ENCODE measurements at regions not wholly inside any gene's neighbourhood (a gene's known extent, or its start where the extent isn't known, plus 50 kb on each side); places are given as distances from the start of the nearest gene placed in this dataset.

GRCh38 chr11:113563766-113564526 is 88.7 kb upstream of the DRD2 start:
- TF ChIP-seq CTCF (IDR thresholded peaks at IDR 0.05) (no peak), POLR2AphosphoS5 (IDR thresholded peaks at IDR 0.05) (no peak)
